Choroid plexus epithelial cell (primary cell): ENCODE measurements at regions not wholly inside any gene's neighbourhood (a gene's known extent, or its start where the extent isn't known, plus 50 kb on each side); places are given as distances from the start of the nearest gene placed in this dataset.

Experiments
- DNase-seq: peaks from one replicate; pipeline ENCODE4 v3.0.0-alpha.2; 2010; ENCODE audit warnings: low read depth
- H3K4me3 ChIP-seq: 2 replicates; pipeline ENCODE4 v1.5.1; 2011; ENCODE audit warnings: low read depth, mild to moderate bottlenecking, control low read depth, low read length, moderate library complexity
- CTCF ChIP-seq: conservative IDR thresholded peaks from 2 replicates; pipeline ENCODE4 v1.5.1; 2011; ENCODE audit warnings: low read depth, mild to moderate bottlenecking, control low read depth, inconsistent platforms, low read length, moderate library complexity

GRCh38 chrX:28347476-28347875 is 239.8 kb upstream of the IL1RAPL1 start:
- no peak for TF ChIP-seq CTCF
- no peak overlapping the region for H3K4me3 ChIP-seq
- no peak for DNase-seq

GRCh38 chrX:28329156-28329555 is 258.1 kb upstream of the IL1RAPL1 start:
- H3K4me3 ChIP-seq: no peak overlapping the region
- no peak for TF ChIP-seq CTCF
- DNase-seq: peak; percentile 16

DNA sequence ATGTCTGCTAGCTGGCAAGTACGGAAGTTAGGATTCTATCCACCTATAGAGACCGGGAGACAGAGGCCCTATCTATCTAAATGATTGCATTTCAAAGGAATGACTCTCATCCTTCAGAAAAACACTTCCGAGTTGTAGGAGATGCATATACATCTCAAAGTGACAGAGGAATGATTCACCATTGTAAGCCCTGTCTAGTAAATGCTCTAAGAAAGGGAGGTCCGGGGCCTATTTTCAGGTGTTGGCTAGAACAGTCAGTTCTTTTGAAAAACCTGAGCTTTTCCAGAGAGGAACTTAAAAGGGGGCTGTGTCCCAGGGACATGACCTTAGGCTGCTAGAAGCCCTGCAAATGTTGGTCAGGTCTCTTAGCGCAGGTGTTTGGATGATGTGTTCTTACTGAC is 262.9 kb upstream of the IL1RAPL1 start:
- no peak overlapping the region for H3K4me3 ChIP-seq
- DNase-seq: no peak
- no peak for TF ChIP-seq CTCF

- H3K4me3 ChIP-seq: no peak overlapping the region
- TF ChIP-seq CTCF: no peak
- DNase-seq: no peak
Observed at GRCh38 chrX:28321286-28321685, 266.0 kb upstream of the IL1RAPL1 start.

GRCh38 chrX:28312965-28313364 is 274.3 kb upstream of the IL1RAPL1 start:
- TF ChIP-seq CTCF: no peak
- no peak overlapping the region for H3K4me3 ChIP-seq
- DNase-seq: no peak

GRCh38 chrX:28312259-28312658 is 275.0 kb upstream of the IL1RAPL1 start:
- no peak for TF ChIP-seq CTCF
- no peak overlapping the region for H3K4me3 ChIP-seq
- DNase-seq: no peak

DNA sequence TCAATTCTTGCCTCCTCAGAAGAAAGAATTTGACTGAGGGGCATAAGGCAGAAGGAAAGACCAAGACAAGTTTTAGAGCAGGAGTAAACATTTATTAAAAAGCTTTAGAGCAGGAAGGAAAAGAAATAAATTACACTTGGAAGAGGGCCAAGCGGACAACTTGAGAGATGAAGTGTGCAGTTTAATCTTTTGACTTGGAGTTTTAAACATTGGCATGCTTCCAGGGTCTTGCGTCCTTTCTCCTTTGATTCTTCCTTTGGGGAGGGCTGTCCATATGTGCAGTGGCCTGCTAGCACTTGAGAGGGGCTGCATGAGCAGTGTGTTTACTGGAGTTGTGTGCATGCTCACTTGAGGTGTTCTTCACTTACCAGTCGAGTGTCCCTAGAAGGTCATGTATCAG is 275.8 kb upstream of the IL1RAPL1 start:
- no peak for DNase-seq
- TF ChIP-seq CTCF: no peak
- H3K4me3 ChIP-seq: no peak overlapping the region
